Caco-2 (cell line): ENCODE measurements at regions not wholly inside any gene's neighbourhood (a gene's known extent, or its start where the extent isn't known, plus 50 kb on each side); places are given as distances from the start of the nearest gene placed in this dataset.

ENCODE experiments used
- BruUV-seq: library from RNA; stranded (reverse); fragments of 400-500 nt; replicated peaks from 2 replicates; lab custom pipeline; 2021; lab: Mats Ljungman, UMichigan
- CTCF ChIA-PET: fragments of 300-600 bp; sonication (Branson Sonifier 250); formaldehyde crosslinking; loops from one replicate; lab custom pipeline; 2022; ENCODE audit warnings: antibody characterized with exemption; lab: Charles Lee
- POLR2A ChIA-PET: fragments of 300-600 bp; sonication (Branson Sonifier 250); formaldehyde crosslinking; loops from one replicate; lab custom pipeline; 2022; ENCODE audit warnings: antibody characterized with exemption; lab: Charles Lee
- DNase-seq, 2 experiments: peaks; one replicate each; pipeline versions ENCODE4 v3.0.0 to v3.0.0-alpha.2; 2020 to 2022
- H3K27me3 ChIP-seq: replicated peaks from 2 replicates; pipeline ENCODE4 v1.6.0; 2011; ENCODE audit warnings: low read length; ENCODE audit not compliant: control insufficient read depth, insufficient read depth
- H3K36me3 ChIP-seq: 2 replicates; pipeline ENCODE4 v1.5.1; 2011; ENCODE audit warnings: low read length; ENCODE audit not compliant: control insufficient read depth, insufficient read depth
- H3K4me1 ChIP-seq: fragments of 250-450 bp; sonication (Bioruptor Pico); 2 replicates; pipeline ENCODE4 v1.5.1; 2020; ENCODE audit warnings: mild to moderate bottlenecking
- H3K4me3 ChIP-seq: 2 replicates; pipeline ENCODE4 v1.5.1; 2011; ENCODE audit warnings: low read depth, mild to moderate bottlenecking, control low read depth, low read length
- H3K9me3 ChIP-seq: fragments of 250-450 bp; sonication (Bioruptor Pico); 2 replicates; pipeline ENCODE4 v1.5.1; 2020; ENCODE audit warnings: mild to moderate bottlenecking, moderate library complexity
- H3K27ac Mint-ChIP-seq: one replicate; pipeline ENCODE4 v1.8.0; 2022; ENCODE audit warnings: mixed read lengths; ENCODE audit not compliant: unreplicated experiment
- H3K27me3 Mint-ChIP-seq: one replicate; pipeline ENCODE4 v1.8.0; 2022; ENCODE audit warnings: mixed read lengths; ENCODE audit not compliant: insufficient read depth, unreplicated experiment
- H3K36me3 Mint-ChIP-seq: one replicate; pipeline ENCODE4 v1.8.0; 2022; ENCODE audit warnings: mild to moderate bottlenecking, mixed read lengths; ENCODE audit not compliant: insufficient read depth, unreplicated experiment
- H3K4me1 Mint-ChIP-seq: one replicate; pipeline ENCODE4 v1.8.0; 2022; ENCODE audit warnings: low read depth, mixed read lengths; ENCODE audit not compliant: unreplicated experiment
- H3K4me3 Mint-ChIP-seq: one replicate; pipeline ENCODE4 v1.8.0; 2022; ENCODE audit warnings: mild to moderate bottlenecking, moderate library complexity, mixed read lengths; ENCODE audit not compliant: unreplicated experiment
- H3K9me3 Mint-ChIP-seq: one replicate; pipeline ENCODE4 v1.8.0; 2022; ENCODE audit warnings: mixed read lengths; ENCODE audit not compliant: unreplicated experiment
- CTCF ChIP-seq, 2 experiments: fragments of 200-600 bp in 1 of 2; IDR thresholded peaks; 1 replicate in 1 of 2; 2 replicates in 1 of 2; pipeline versions ENCODE4 v1.5.1 to v1.8.0; 2011 to 2022; ENCODE audit warnings: antibody characterized with exemption in 1 of 2, control low read depth in 1 of 2, inconsistent platforms in 1 of 2, low read depth in 1 of 2, low read length in 1 of 2, mild to moderate bottlenecking in 1 of 2, moderate library complexity in 1 of 2; ENCODE audit not compliant: insufficient read depth in 1 of 2, severe bottlenecking in 1 of 2, unreplicated experiment in 1 of 2
- intact Hi-C: fragments of 100-400 bp; cut with micrococcal nuclease; formaldehyde crosslinking; loops from one replicate; pipeline ENCODE4 v1.10.0; 2022; ENCODE audit not compliant: unreplicated experiment

- intact Hi-C loops: no loop called here
Measured at GRCh38 chr10:36063396-36063795, 421.3 kb upstream of the FZD8 start.

GRCh38 chr10:36057731-36058130 lies 415.6 kb upstream of the FZD8 start:
- intact Hi-C loops: no loop called here
- BruUV-seq: no TSS peak
- POLR2A ChIA-PET: no interaction called here

More at GRCh38 chr10:36063396-36063795, 421.3 kb upstream of the FZD8 start:
- TF ChIP-seq CTCF (IDR thresholded peaks at IDR 0.05; ENCODE audit: insufficient read depth in 1 of 2, low read depth in 1 of 2, low read length in 1 of 2, severe bottlenecking in 1 of 2, unreplicated experiment in 1 of 2): no peak
- ChIA-PET POLR2A (no interaction called here), CTCF (no interaction called here)
- Histone ChIP-seq H3K4me1 (no peaks in the 10 kb centered on the region), H3K9me3 (peaks cover 29% of the 10 kb centered on the region), H3K27me3 (no peaks in the 10 kb centered on the region), H3K36me3 (no peaks in the 10 kb centered on the region), H3K4me3 (no peak overlapping the region)
- BruUV-seq: no TSS peak
- no peaks in the 10 kb centered on the region for H3K4me1 Mint-ChIP-seq
- H3K4me3 Mint-ChIP-seq: no peak overlapping the region
- peaks cover 8% of the 10 kb centered on the region for H3K9me3 Mint-ChIP-seq
- DNase-seq: no peak
- no peaks in the 10 kb centered on the region for H3K36me3 Mint-ChIP-seq
- H3K27ac Mint-ChIP-seq: no peak overlapping the region
- peaks cover 9% of the 10 kb centered on the region for H3K27me3 Mint-ChIP-seq

GRCh38 chr10:36057180-36057579 lies 415.1 kb upstream of the FZD8 start:
- TF ChIP-seq CTCF (IDR thresholded peaks at IDR 0.05; ENCODE audit: insufficient read depth in 1 of 2, low read depth in 1 of 2, low read length in 1 of 2, severe bottlenecking in 1 of 2, unreplicated experiment in 1 of 2): no peak
- Histone ChIP-seq H3K4me3 (no peak overlapping the region), H3K36me3 (no peaks in the 10 kb centered on the region), H3K27me3 (no peaks in the 10 kb centered on the region), H3K4me1 (no peaks in the 10 kb centered on the region), H3K9me3 (peaks cover 4% of the 10 kb centered on the region)
- no peak for DNase-seq
- Mint-ChIP-seq H3K4me1 (no peaks in the 10 kb centered on the region), H3K4me3 (no peak overlapping the region), H3K27me3 (peaks cover 19% of the 10 kb centered on the region), H3K27ac (no peak overlapping the region), H3K36me3 (no peaks in the 10 kb centered on the region), H3K9me3 (peaks cover 10% of the 10 kb centered on the region)
- no TSS peak for BruUV-seq
- intact Hi-C loops: no loop called here
- ChIA-PET POLR2A (no interaction called here), CTCF (no interaction called here)

More at GRCh38 chr10:36057731-36058130, 415.6 kb upstream of the FZD8 start:
- H3K36me3 Mint-ChIP-seq: no peaks in the 10 kb centered on the region
- no peak for DNase-seq
- H3K4me1 Mint-ChIP-seq: no peaks in the 10 kb centered on the region
- H3K27me3 ChIP-seq: no peaks in the 10 kb centered on the region
- peaks cover 10% of the 10 kb centered on the region for H3K9me3 Mint-ChIP-seq
- peaks cover 19% of the 10 kb centered on the region for H3K27me3 Mint-ChIP-seq
- H3K36me3 ChIP-seq: no peaks in the 10 kb centered on the region
- peaks cover 4% of the 10 kb centered on the region for H3K9me3 ChIP-seq
- no peak overlapping the region for H3K27ac Mint-ChIP-seq
- TF ChIP-seq CTCF (IDR thresholded peaks at IDR 0.05; ENCODE audit: insufficient read depth in 1 of 2, low read depth in 1 of 2, low read length in 1 of 2, severe bottlenecking in 1 of 2, unreplicated experiment in 1 of 2): no peak
- no peaks in the 10 kb centered on the region for H3K4me1 ChIP-seq
- no peak overlapping the region for H3K4me3 ChIP-seq
- no peak overlapping the region for H3K4me3 Mint-ChIP-seq
- CTCF ChIA-PET: no interaction called here
